Cardiac fibroblast (primary cell): ENCODE measurements at regions not wholly inside any gene's neighbourhood (a gene's known extent, or its start where the extent isn't known, plus 50 kb on each side); places are given as distances from the start of the nearest gene placed in this dataset.

ENCODE experiments used
- DNase-seq, 2 donors: peaks; one replicate each; pipeline versions ENCODE4 v3.0.0 to v3.0.0-alpha.2; 2010; ENCODE audit warnings: low read depth in 2 of 2
- H3K4me3 ChIP-seq, 2 donors: replicated peaks in 1 of 2; 1 replicate in 1 of 2; 2 replicates in 1 of 2; pipeline ENCODE4 v1.5.1; 2011; ENCODE audit warnings: low read depth in 2 of 2, low read length in 2 of 2, mild to moderate bottlenecking in 2 of 2, moderate library complexity in 1 of 2
- CTCF ChIP-seq: IDR thresholded peaks from one replicate; pipeline ENCODE4 v1.5.1; 2011; ENCODE audit warnings: low read depth, mild to moderate bottlenecking, low read length, inconsistent platforms

- H3K4me3 ChIP-seq, result no peak overlapping the region
- no peak for TF ChIP-seq CTCF
- no peak for DNase-seq
Observed at GRCh38 chr1:14251871-14252270, 346.6 kb upstream of the KAZN start.

- no peak overlapping the region for H3K4me3 ChIP-seq
- no peak for TF ChIP-seq CTCF
- no peak for DNase-seq
Observed at GRCh38 chr1:14253676-14254075, 344.8 kb upstream of the KAZN start.

- TF ChIP-seq CTCF, result no peak
- H3K4me3 ChIP-seq, result no peak overlapping the region
- DNase-seq, result peak in 1 of 2 donors; percentile 50
Observed at GRCh38 chr1:14254251-14254650, 344.2 kb upstream of the KAZN start.

GRCh38 chr1:14255233-14255632 is 343.3 kb upstream of the KAZN start:
- DNase-seq, result no peak
- TF ChIP-seq CTCF, result no peak
- no peak overlapping the region for H3K4me3 ChIP-seq

GRCh38 chr1:14255711-14256110 is 342.8 kb upstream of the KAZN start:
- no peak overlapping the region for H3K4me3 ChIP-seq
- TF ChIP-seq CTCF, result no peak
- DNase-seq, result peak in 1 of 2 donors; percentile 35

GRCh38 chr1:14259191-14259757 is 339.2 kb upstream of the KAZN start:
- peak in 1 of 2 donors; percentile 91 for DNase-seq
- TF ChIP-seq CTCF, result no peak
- H3K4me3 ChIP-seq, result no peak overlapping the region

GRCh38 chr1:14260480-14260879 is 338.0 kb upstream of the KAZN start:
- no peak for TF ChIP-seq CTCF
- DNase-seq, result no peak
- no peak overlapping the region for H3K4me3 ChIP-seq
